ENCODE measurements at regions not wholly inside any gene's neighbourhood (a gene's known extent, or its start where the extent isn't known, plus 50 kb on each side); places are given as distances from the start of the nearest gene placed in this dataset.

DNA sequence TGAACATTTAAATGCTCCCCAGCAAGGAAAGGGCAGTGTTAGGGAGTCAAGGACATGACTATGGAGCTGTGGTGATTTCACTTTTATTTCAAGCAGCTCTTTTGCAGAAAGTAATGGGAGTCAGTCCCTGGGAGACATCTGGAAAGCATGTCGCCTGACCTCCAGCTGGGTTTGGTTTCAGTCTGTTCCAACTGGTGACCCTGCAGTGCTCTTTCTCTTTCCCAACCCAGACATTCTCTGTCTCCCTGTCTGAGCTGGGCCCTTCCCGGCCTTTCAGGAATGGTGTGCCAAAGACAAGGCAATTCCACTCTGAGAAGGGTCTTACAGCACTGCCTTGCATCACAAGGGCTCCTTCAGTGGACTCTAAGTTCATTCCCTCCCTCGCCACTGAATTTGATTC, 323.2 kb downstream of the OSR1 start:
- Histone ChIP-seq H3K4me2 (ENCODE audit: low read depth, low read length) (no peak overlapping the region), H3K9me3 (ENCODE audit: control insufficient read depth, insufficient read depth, low read length) (no peaks in the 10 kb centered on the region), H2BK120ac (ENCODE audit: low read depth, low read length) (peak overlapping the region; percentile 64), H3K79me1 (ENCODE audit: low read depth in 1 of 2, low read length in 2 of 2) (no peaks in the 10 kb centered on the region), H4K5ac (ENCODE audit: low read depth, low read length) (no peak overlapping the region), H3K23ac (ENCODE audit: low read depth, low read length) (no peak overlapping the region), H3K36me3 (ENCODE audit: control insufficient read depth, insufficient read depth, low read length) (no peaks in the 10 kb centered on the region), H3K4me3 (ENCODE audit: insufficient read depth, low read depth, low read length) (no peak overlapping the region), H2AK5ac (ENCODE audit: low read depth, low read length) (peak overlapping the region; percentile 42), H4K20me1 (ENCODE audit: insufficient read depth, low read length) (no peaks in the 10 kb centered on the region), H3K9me1 (ENCODE audit: insufficient read depth, low read length) (peaks cover 3% of the 10 kb centered on the region; the same call in 1 of the 2 replicates), H4K91ac (ENCODE audit: insufficient read depth, low read depth, low read length) (0 out of 2 replicates have a peak overlapping the region, but pooled peaks have one; percentile 7), H2AK9ac (replicated peaks; ENCODE audit: low read depth, low read length, poor library complexity) (no peak overlapping the region), H3K9ac (ENCODE audit: low read depth, low read length) (no peak overlapping the region), H3K14ac (replicated peaks; ENCODE audit: low read depth, low read length) (peak overlapping the region; percentile 70; the same call in 1 of the 2 replicates), H2BK15ac (ENCODE audit: low read depth, low read length) (peak overlapping the region; percentile 50; the same call in 1 of the 3 replicates), H3K4me1 (ENCODE audit: control insufficient read depth, insufficient read depth, low read length) (peaks cover 11% of the 10 kb centered on the region), H3K27me3 (ENCODE audit: control insufficient read depth, insufficient read depth, low read length) (no peaks in the 10 kb centered on the region), H2AFZ (replicated peaks; ENCODE audit: low read length, poor library complexity) (peak overlapping the region; percentile 45), H3K56ac (ENCODE audit: extremely low read depth, insufficient read depth, low read length) (no peak overlapping the region), H2BK20ac (ENCODE audit: low read depth, low read length) (peak overlapping the region; percentile 38; the same call in 1 of the 2 replicates), H4K8ac (ENCODE audit: low read depth in 2 of 2, low read length in 2 of 2) (peak overlapping the region in 1 of 2 experiments; percentile 31; a peak in 1 of 4 replicates), H3K4ac (ENCODE audit: low read depth, low read length) (no peak overlapping the region; the same call in 1 of the 2 replicates), H3K27ac (ENCODE audit: insufficient read depth, low read length) (no peak overlapping the region), H3K18ac (ENCODE audit: low read depth, low read length) (no peak overlapping the region), H2BK5ac (ENCODE audit: low read depth, low read length, poor library complexity, severe bottlenecking) (no peak overlapping the region)
- intact Hi-C loops (cut with micrococcal nuclease) (no loop called here), dilution Hi-C loops (cut with HindIII; ENCODE audit: low sequenced_read_pairs, unreplicated experiment) (no loop called here), in situ Hi-C loops (cut with MboI; ENCODE audit: low sequenced_read_pairs) (no loop called here)
- TF ChIP-seq MXI1 (IDR thresholded peaks at IDR 0.05; ENCODE audit: borderline replicate concordance, low read depth, low read length) = no peak
- TF ChIP-seq RAD21 (IDR thresholded peaks at IDR 0.05; ENCODE audit: low read length) = no peak
- TF ChIP-seq CEBPB (IDR thresholded peaks at IDR 0.05; ENCODE audit: low read depth, low read length) = no peak
- no peak for TF ChIP-seq RFX5 (IDR thresholded peaks at IDR 0.05; ENCODE audit: low read depth, low read length)
- no peak for TF ChIP-seq NFE2L2 (IDR thresholded peaks at IDR 0.05; ENCODE audit: low read depth, low read length)
- TF ChIP-seq SMC3 (IDR thresholded peaks at IDR 0.05; ENCODE audit: low read depth, low read length) = no peak
- no peak for TF ChIP-seq CHD1 (IDR thresholded peaks at IDR 0.05; ENCODE audit: low read depth, low read length)
- TF ChIP-seq MAZ (IDR thresholded peaks at IDR 0.05; ENCODE audit: borderline replicate concordance, low read depth, low read length) = no peak
- no peak for TF ChIP-seq MAFK (IDR thresholded peaks at IDR 0.05; ENCODE audit: low read depth, low read length)
- TF ChIP-seq RCOR1 (IDR thresholded peaks at IDR 0.05; ENCODE audit: insufficient replicate concordance, low read length) = no peak
- no peak for TF ChIP-seq CTCF (conservative IDR thresholded peaks at IDR 0.05; ENCODE audit: low read depth, low read length)
- TF ChIP-seq POLR2A (IDR thresholded peaks at IDR 0.05; ENCODE audit: low read depth, low read length) = no peak
- TF ChIP-seq, protein P1, sequence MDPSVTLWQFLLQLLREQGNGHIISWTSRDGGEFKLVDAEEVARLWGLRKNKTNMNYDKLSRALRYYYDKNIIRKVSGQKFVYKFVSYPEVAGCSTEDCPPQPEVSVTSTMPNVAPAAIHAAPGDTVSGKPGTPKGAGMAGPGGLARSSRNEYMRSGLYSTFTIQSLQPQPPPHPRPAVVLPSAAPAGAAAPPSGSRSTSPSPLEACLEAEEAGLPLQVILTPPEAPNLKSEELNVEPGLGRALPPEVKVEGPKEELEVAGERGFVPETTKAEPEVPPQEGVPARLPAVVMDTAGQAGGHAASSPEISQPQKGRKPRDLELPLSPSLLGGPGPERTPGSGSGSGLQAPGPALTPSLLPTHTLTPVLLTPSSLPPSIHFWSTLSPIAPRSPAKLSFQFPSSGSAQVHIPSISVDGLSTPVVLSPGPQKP (IDR thresholded peaks at IDR 0.05; ENCODE audit: borderline replicate concordance, low read depth, low read length) = no peak
- TF ChIP-seq FOS (IDR thresholded peaks at IDR 0.05; ENCODE audit: low read depth, low read length) = no peak
- peak; percentile 46 for ATAC-seq (ENCODE audit: low read depth)
- peak; percentile 70 for DNase-seq
- no CpG with 5 or more reads among the region's 3 CpGs for WGBS, 2 experiments (ENCODE audit: extremely low coverage in 2 of 2, insufficient read length in 1 of 2)
- CTCF ChIA-PET = no interaction called here
- POLR2A ChIA-PET (ENCODE audit: unreplicated experiment) = no interaction called here
- BruUV-seq (replicated peaks) = no TSS peak

Data from IMR-90 (cell line).